ENCODE measurements at regions not wholly inside any gene's neighbourhood (a gene's known extent, or its start where the extent isn't known, plus 50 kb on each side); places are given as distances from the start of the nearest gene placed in this dataset.

GRCh38 chr6:53205778-53206177 is 57.1 kb upstream of the GCM1 start:
- Histone ChIP-seq H3K56ac (ENCODE audit: insufficient read length, low read depth, low read length) (no peak overlapping the region), H3K23me2 (ENCODE audit: insufficient read length, low read depth, low read length, poor library complexity, severe bottlenecking) (no peaks in the 10 kb centered on the region), H2BK20ac (ENCODE audit: low read depth, low read length, poor library complexity, severe bottlenecking) (no peak overlapping the region), H3K79me1 (ENCODE audit: insufficient read depth, low read depth, low read length, poor library complexity, severe bottlenecking) (no peaks in the 10 kb centered on the region), H3K79me2 (ENCODE audit: insufficient read depth, low read length) (no peaks in the 10 kb centered on the region), H4K91ac (ENCODE audit: insufficient read length, low read depth, low read length) (no peak overlapping the region), H3K4ac (ENCODE audit: low read depth, low read length) (no peak overlapping the region), H4K5ac (ENCODE audit: insufficient read length, low read depth, low read length) (no peak overlapping the region), H2BK15ac (ENCODE audit: low read depth, low read length) (no peak overlapping the region), H3K27ac (ENCODE audit: insufficient read length, low read depth, low read length) (no peak overlapping the region), H3K4me2 (ENCODE audit: insufficient read depth, insufficient read length, low read length) (no peak overlapping the region), H3K9me3 (ENCODE audit: control insufficient read depth, low read depth, low read length) (no peaks in the 10 kb centered on the region), H3K23ac (ENCODE audit: insufficient read length, low read depth, low read length) (no peak overlapping the region), H4K20me1 (ENCODE audit: control insufficient read depth, insufficient read depth, insufficient read length) (no peaks in the 10 kb centered on the region), H3K27me3 (ENCODE audit: insufficient read depth, low read length) (no peaks in the 10 kb centered on the region), H2AK5ac (ENCODE audit: insufficient read length, low read length) (no peak overlapping the region), H3K14ac (ENCODE audit: insufficient read depth, low read length) (no peak overlapping the region), H3K18ac (ENCODE audit: insufficient read length, low read depth, low read length) (no peak overlapping the region), H3K4me1 (ENCODE audit: insufficient read depth, low read length) (no peaks in the 10 kb centered on the region), H2BK12ac (ENCODE audit: insufficient read length, low read depth, low read length) (no peak overlapping the region), H2AFZ (ENCODE audit: low read length) (no peak overlapping the region), H3K9ac (ENCODE audit: extremely low read depth, insufficient read length, low read length) (no peak overlapping the region), H2BK120ac (ENCODE audit: low read depth, low read length, poor library complexity, severe bottlenecking) (no peak overlapping the region), H2BK5ac (ENCODE audit: insufficient read length, low read length) (no peak overlapping the region), H4K8ac (replicated peaks; ENCODE audit: insufficient read length, low read depth, low read length) (no peak overlapping the region), H3T11ph (ENCODE audit: low read length) (no peak overlapping the region)
- Mint-ChIP-seq H3K4me1 (peaks cover 6 to 7% of the 10 kb centered on the region in 2 experiments; a peak in 3 of 4 replicates), H3K27me3 (ENCODE audit: low read depth) (no peaks in the 10 kb centered on the region), H3K4me3 (no peak overlapping the region), H3K27ac (peak overlapping the region in 1 of 3 experiments; percentile 90; a peak in 1 of 7 replicates), H3K36me3 (ENCODE audit: insufficient read depth in 1 of 3, low read depth in 3 of 3) (no peaks in the 10 kb centered on the region), H3K9me3 (no peaks in the 10 kb centered on the region)
- no peak for DNase-seq
- no CpG with 5 or more reads among the region's 2 CpGs for WGBS (ENCODE audit: extremely low coverage, insufficient read length, low lambda C conversion rate)
- no peak for TF ChIP-seq CTCF (conservative IDR thresholded peaks at IDR 0.05)
